HepG2 (cell line): ENCODE measurements at regions not wholly inside any gene's neighbourhood (a gene's known extent, or its start where the extent isn't known, plus 50 kb on each side); places are given as distances from the start of the nearest gene placed in this dataset.
"Not testable (repeated sequence)": the region's sequence is repeated elsewhere in the genome, so short reads cannot be mapped to it uniquely, and the experiment has no call there.

Source experiments
- ATAC-seq: fragments of 200-7000 bp; cut with Tn5 transposase; 3 replicates; pipeline ENCODE4 v1.9.1; 2020; ENCODE audit warnings: mild to moderate bottlenecking, moderate library complexity
- BruUV-seq: library from RNA; stranded (reverse); fragments of 400-500 nt; replicated peaks from 2 replicates; lab custom pipeline; 2021; lab: Mats Ljungman, UMichigan
- CTCF ChIA-PET: fragments of 300-600 bp; formaldehyde crosslinking; extraction: SDS; loops from one replicate; lab custom pipeline; 2021; ENCODE audit warnings: low total read pairs, inconsistent platforms, low intra/inter-chr PET ratio; lab: Yijun Ruan, JAX
- POLR2A ChIA-PET: fragments of 350-600 bp; sonication (Branson Sonifier 250); formaldehyde crosslinking; loops from one replicate; lab custom pipeline; 2020; ENCODE audit warnings: antibody characterized with exemption, inconsistent platforms; lab: Yijun Ruan, JAX
- DNase-seq: peaks from one replicate; pipeline ENCODE4 v3.0.0-alpha.2; 2015; ENCODE audit warnings: low spot score
- FAIRE-seq: peaks from 3 replicates; lab custom pipeline; 2011; peaks lifted over from hg19 to GRCh38; lab: Jason Lieb, UNC
- H2AFZ ChIP-seq: one replicate; pipeline ENCODE4 v1.6.1; 2011; ENCODE audit warnings: low read length, inconsistent platforms
- H3K27ac ChIP-seq: fragments of 300-600 bp; 3 replicates; pipeline ENCODE4 v1.8.0; 2011; ENCODE audit warnings: mixed run types, mild to moderate bottlenecking, mixed read lengths, low read length, inconsistent platforms; ENCODE audit not compliant: insufficient read depth; ENCODE audit errors: extremely low read length
- H3K27me3 ChIP-seq, 2 experiments: fragments of 200-600 bp in 1 of 2; 2 replicates in 1 of 2; 3 replicates in 1 of 2; pipeline versions ENCODE4 v1.6.0 to v1.8.0; 2011; ENCODE audit warnings: low read length in 2 of 2, mild to moderate bottlenecking in 2 of 2, moderate library complexity in 2 of 2, inconsistent platforms in 1 of 2; ENCODE audit not compliant: insufficient read depth in 2 of 2, control insufficient read depth in 1 of 2
- H3K36me3 ChIP-seq, 2 experiments: fragments of 200-600 bp in 1 of 2; replicated peaks in 1 of 2; 2 replicates in 1 of 2; 3 replicates in 1 of 2; pipeline versions ENCODE4 v1.5.1 to v1.8.0; 2011; ENCODE audit warnings: low read length in 2 of 2, inconsistent platforms in 1 of 2; ENCODE audit not compliant: insufficient read depth in 2 of 2, control insufficient read depth in 1 of 2
- H3K4me1 ChIP-seq: 2 replicates; pipeline ENCODE4 v1.5.1; 2012; ENCODE audit warnings: low read length, inconsistent platforms; ENCODE audit not compliant: insufficient read depth
- H3K4me2 ChIP-seq: 2 replicates; pipeline ENCODE4 v1.6.0; 2011; ENCODE audit warnings: low read depth, low read length, inconsistent platforms
- H3K4me3 ChIP-seq, 3 experiments: fragments of 200-600 bp in 1 of 3; sonication (generic), shearing (Covaris generic) in 1 of 3; replicated peaks in 1 of 3; 2 replicates each; pipeline ENCODE4 v1.5.1; 2011 to 2016; ENCODE audit warnings: low read length in 3 of 3, inconsistent platforms in 2 of 3, low read depth in 2 of 3, mild to moderate bottlenecking in 2 of 3, control low read depth in 1 of 3, mixed read lengths in 1 of 3; ENCODE audit not compliant: insufficient read depth in 1 of 3
- H3K79me2 ChIP-seq: one replicate; pipeline ENCODE4 v1.6.1; 2011; ENCODE audit warnings: low read length, inconsistent platforms; ENCODE audit not compliant: insufficient read depth
- H3K9ac ChIP-seq: 2 replicates; pipeline ENCODE4 v1.6.0; 2011; ENCODE audit warnings: mild to moderate bottlenecking, low read depth, low read length, inconsistent platforms; ENCODE audit not compliant: insufficient read depth
- H3K9me3 ChIP-seq: 2 replicates; pipeline ENCODE4 v1.5.1; 2012; ENCODE audit warnings: mild to moderate bottlenecking, low read length
- H4K20me1 ChIP-seq: 2 replicates; pipeline ENCODE4 v1.6.0; 2011; ENCODE audit warnings: inconsistent platforms, mild to moderate bottlenecking, low read length, moderate library complexity; ENCODE audit not compliant: insufficient read depth
- CENPX ChIP-seq: sonication (generic); formaldehyde crosslinking; IDR thresholded peaks from 2 replicates; pipeline ENCODE4 v1.9.0; 2021; ENCODE audit warnings: mild to moderate bottlenecking, missing genetic modification reagents, moderate library complexity
- KAT8 ChIP-seq: IDR thresholded peaks from 2 replicates; pipeline ENCODE4 v1.6.1; 2016; ENCODE audit warnings: missing genetic modification reagents, missing compliant biosample characterization
- KDM5A ChIP-seq: fragments of 200-600 bp; sonication (generic); IDR thresholded peaks from 2 replicates; pipeline ENCODE4 v1.7.0; 2018; ENCODE audit warnings: antibody characterized with exemption, mild to moderate bottlenecking, low read length, borderline replicate concordance
- KLF12 ChIP-seq: sonication (generic); formaldehyde crosslinking; IDR thresholded peaks from 2 replicates; pipeline ENCODE4 v1.4.0; 2020; ENCODE audit warnings: missing genetic modification reagents, borderline replicate concordance
- MAFG ChIP-seq: sonication (generic); formaldehyde crosslinking; IDR thresholded peaks from 2 replicates; pipeline ENCODE4 v1.5.1; 2020; ENCODE audit warnings: mild to moderate bottlenecking, missing genetic modification reagents
- MXI1 ChIP-seq: IDR thresholded peaks from 3 replicates; pipeline ENCODE4 v1.6.1; 2012; ENCODE audit warnings: low read depth, low read length, inconsistent platforms, borderline replicate concordance
- PHF5A ChIP-seq: IDR thresholded peaks from one replicate; pipeline ENCODE4 v1.6.1; 2018; ENCODE audit warnings: low read depth, missing genetic modification reagents; ENCODE audit not compliant: unreplicated experiment
- RARA ChIP-seq: IDR thresholded peaks from 2 replicates; pipeline ENCODE4 v1.6.1; 2016; ENCODE audit warnings: missing genetic modification reagents, missing compliant biosample characterization
- ZBTB7B ChIP-seq: sonication (generic); formaldehyde crosslinking; IDR thresholded peaks from 2 replicates; pipeline ENCODE4 v1.4.0; 2020; ENCODE audit warnings: missing genetic modification reagents
- ZMAT3 ChIP-seq: sonication (generic); formaldehyde crosslinking; conservative IDR thresholded peaks from 2 replicates; pipeline ENCODE4 v1.7.0; 2021; ENCODE audit warnings: missing genetic modification reagents
- ZNF225 ChIP-seq: sonication (generic); formaldehyde crosslinking; IDR thresholded peaks from 2 replicates; pipeline ENCODE4 v1.4.0; 2020; ENCODE audit warnings: mild to moderate bottlenecking, missing genetic modification reagents
- ZNF234 ChIP-seq: sonication (generic); formaldehyde crosslinking; conservative IDR thresholded peaks from 2 replicates; pipeline ENCODE4 v1.5.1; 2020; ENCODE audit warnings: mild to moderate bottlenecking, missing genetic modification reagents
- ZNF24 ChIP-seq: fragments of 450-650 bp; IDR thresholded peaks from 2 replicates; pipeline ENCODE4 v1.6.1; 2017; ENCODE audit warnings: antibody characterized with exemption, mild to moderate bottlenecking
- ZNF7 ChIP-seq: IDR thresholded peaks from 2 replicates; pipeline ENCODE4 v1.6.1; 2016; ENCODE audit warnings: missing biosample characterization, missing genetic modification reagents
- ZNF713 ChIP-seq: sonication (generic); formaldehyde crosslinking; IDR thresholded peaks from 2 replicates; pipeline ENCODE4 v1.4.0; 2020; ENCODE audit warnings: mild to moderate bottlenecking, missing genetic modification reagents
- WGBS: methylation state at CpG from one replicate; pipeline ENCODE4 v1.1.6; 2017; ENCODE audit warnings: low lambda C conversion rate; 5-methylcytosine and 5-hydroxymethylcytosine counted together
- in situ Hi-C: cut with HindIII; loops from 2 replicates; pipeline ENCODE4 v1.10.0; 2017; ENCODE audit warnings: low pct_unique_long_range_greater_than_20kb; ENCODE audit not compliant: extremely low pct_ligation_motif_present
- intact Hi-C: fragments of 100-400 bp; cut with micrococcal nuclease; formaldehyde crosslinking; loops from one replicate; pipeline ENCODE4 v1.10.0; 2022; ENCODE audit not compliant: unreplicated experiment
- TF ChIP-seq, protein P1 (sequence below): sonication (generic); formaldehyde crosslinking; IDR thresholded peaks from 2 replicates; pipeline ENCODE4 v1.4.0; 2020; ENCODE audit warnings: missing genetic modification reagents

DNA sequence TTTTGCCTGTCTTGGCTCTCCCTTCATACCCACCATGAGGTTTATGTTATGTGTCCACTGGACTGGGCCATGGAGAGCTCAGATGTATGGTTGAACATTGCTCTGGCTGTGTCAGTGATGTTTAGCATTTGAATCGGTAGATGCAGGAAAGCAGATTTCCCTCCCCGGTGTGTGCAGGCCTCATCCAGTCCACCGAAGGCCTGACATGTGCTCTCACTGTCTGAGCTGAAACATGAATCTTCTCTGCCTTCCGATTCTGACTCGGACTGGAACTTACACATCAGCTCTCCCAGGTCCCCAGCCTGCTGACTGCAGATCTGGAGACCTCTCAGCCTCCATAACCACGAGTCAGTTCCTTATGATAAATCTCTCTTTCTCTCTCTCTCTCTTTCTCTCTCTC is 72.4 kb upstream of the SLC66A3 start:
- Histone ChIP-seq H2AFZ (no peak overlapping the region), H4K20me1 (no peaks in the 10 kb centered on the region), H3K4me2 (no peak overlapping the region), H3K4me1 (no peaks in the 10 kb centered on the region), H3K79me2 (no peaks in the 10 kb centered on the region), H3K27me3 (peaks cover 6 to 46% of the 10 kb centered on the region in 2 experiments; a peak in 4 of 5 replicates), H3K4me3 (no peak overlapping the region), H3K9me3 (no peaks in the 10 kb centered on the region), H3K36me3 (no peaks in the 10 kb centered on the region), H3K9ac (no peak overlapping the region), H3K27ac (no peak overlapping the region)
- no TSS peak for BruUV-seq
- FAIRE-seq: no peak
- intact Hi-C loops (no loop called here), in situ Hi-C loops (no loop called here)
- no peak for ATAC-seq
- CTCF ChIA-PET: no interaction called here
- TF ChIP-seq MXI1 (no peak), ZNF234 (CRISPR knock-in tag) (no peak), ZNF7 (CRISPR knock-in tag) (no peak), ZMAT3 (CRISPR knock-in tag) (no peak), PHF5A (CRISPR knock-in tag) (no peak), KDM5A (no peak), ZNF24 (no peak), KLF12 (CRISPR knock-in tag) (no peak), ZBTB7B (no peak), ZNF225 (CRISPR knock-in tag) (no peak), RARA (no peak), CENPX (CRISPR knock-in tag) (no peak), KAT8 (CRISPR knock-in tag) (no peak), ZNF713 (CRISPR knock-in tag) (no peak), MAFG (CRISPR knock-in tag) (no peak)
- TF ChIP-seq, protein P1, sequence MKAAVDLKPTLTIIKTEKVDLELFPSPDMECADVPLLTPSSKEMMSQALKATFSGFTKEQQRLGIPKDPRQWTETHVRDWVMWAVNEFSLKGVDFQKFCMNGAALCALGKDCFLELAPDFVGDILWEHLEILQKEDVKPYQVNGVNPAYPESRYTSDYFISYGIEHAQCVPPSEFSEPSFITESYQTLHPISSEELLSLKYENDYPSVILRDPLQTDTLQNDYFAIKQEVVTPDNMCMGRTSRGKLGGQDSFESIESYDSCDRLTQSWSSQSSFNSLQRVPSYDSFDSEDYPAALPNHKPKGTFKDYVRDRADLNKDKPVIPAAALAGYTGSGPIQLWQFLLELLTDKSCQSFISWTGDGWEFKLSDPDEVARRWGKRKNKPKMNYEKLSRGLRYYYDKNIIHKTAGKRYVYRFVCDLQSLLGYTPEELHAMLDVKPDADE (CRISPR knock-in tag): no peak
- 37% methylated on average over 6 of the region's 6 CpGs for WGBS
- POLR2A ChIA-PET: no interaction called here
- no peak for DNase-seq

DNA sequence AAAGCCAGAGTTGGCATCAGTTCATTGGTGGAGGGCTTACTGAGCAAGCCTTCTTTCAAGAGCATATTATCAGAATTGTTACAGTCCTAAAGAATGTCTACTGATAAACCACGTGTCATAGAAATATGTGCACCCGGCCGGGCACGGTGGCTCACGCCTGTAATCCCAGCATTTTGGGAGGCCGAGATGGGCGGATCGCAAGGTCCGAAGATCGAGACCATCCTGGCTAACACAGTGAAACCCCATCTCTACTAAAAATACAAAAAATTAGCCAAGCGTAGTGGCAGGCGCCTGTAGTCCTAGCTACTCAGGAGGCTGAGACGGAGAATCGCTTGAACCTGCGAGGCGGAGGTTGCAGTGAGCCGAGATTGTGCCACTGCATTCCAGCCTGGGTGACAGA is 66.4 kb upstream of the SLC66A3 start:
- H3K4me3 ChIP-seq, H3K79me2 ChIP-seq, H4K20me1 ChIP-seq, H3K9ac ChIP-seq, H3K27ac ChIP-seq, intact Hi-C loops, H3K4me1 ChIP-seq, DNase-seq, BruUV-seq, H3K4me2 ChIP-seq, CTCF ChIA-PET, H3K9me3 ChIP-seq, H3K36me3 ChIP-seq, ATAC-seq, in situ Hi-C loops, H2AFZ ChIP-seq, FAIRE-seq, POLR2A ChIA-PET: not testable (repeated sequence)
- H3K27me3 ChIP-seq: peaks cover 0 to 15% of the 10 kb centered on the region in 2 experiments; a peak in 1 of 5 replicates
- 60% methylated on average over 17 of the region's 17 CpGs for WGBS
